GM18505 (cell line): ENCODE measurements at regions not wholly inside any gene's neighbourhood (a gene's known extent, or its start where the extent isn't known, plus 50 kb on each side); places are given as distances from the start of the nearest gene placed in this dataset.

Experiments used
- ATAC-seq: cut with Tn5 transposase; IDR thresholded peaks from one replicate; pipeline ENCODE4 v1.9.1; 2021; ENCODE audit not compliant: unreplicated experiment
- POLR2A ChIP-seq: IDR thresholded peaks from 4 replicates; pipeline ENCODE4 v1.6.1; 2011; ENCODE audit warnings: borderline replicate concordance; ENCODE audit not compliant: insufficient read depth, insufficient read length; ENCODE audit errors: extremely low read depth

- no peak for TF ChIP-seq POLR2A
Observed at GRCh38 chr16:60304066-60304465, 1570.0 kb upstream of the GOT2 start.

GRCh38 chr16:60302676-60303075, 1568.6 kb upstream of the GOT2 start:
- no peak for TF ChIP-seq POLR2A
- no peak for ATAC-seq

More at GRCh38 chr16:60304066-60304465, 1570.0 kb upstream of the GOT2 start:
- no peak for ATAC-seq

DNA sequence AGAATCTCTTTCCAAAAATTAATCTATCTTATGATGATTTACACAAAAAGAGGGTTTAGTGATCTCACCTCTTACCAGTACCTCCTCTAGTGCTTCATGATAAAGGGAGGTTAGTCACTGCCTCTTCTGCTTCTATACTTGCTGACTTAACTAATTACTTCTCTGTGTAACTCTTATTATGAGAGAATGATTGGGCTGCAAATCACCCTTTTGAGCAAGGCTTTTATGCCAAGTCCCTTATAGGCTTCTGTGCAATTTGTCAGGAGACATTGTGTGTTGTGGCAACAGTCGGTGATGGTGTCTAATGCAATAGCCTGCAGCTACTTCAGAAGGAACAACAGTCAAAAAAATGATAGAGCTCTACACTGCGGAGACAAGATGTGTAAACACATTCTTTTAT, 1568.1 kb upstream of the GOT2 start:
- ATAC-seq: no peak
- no peak for TF ChIP-seq POLR2A

DNA sequence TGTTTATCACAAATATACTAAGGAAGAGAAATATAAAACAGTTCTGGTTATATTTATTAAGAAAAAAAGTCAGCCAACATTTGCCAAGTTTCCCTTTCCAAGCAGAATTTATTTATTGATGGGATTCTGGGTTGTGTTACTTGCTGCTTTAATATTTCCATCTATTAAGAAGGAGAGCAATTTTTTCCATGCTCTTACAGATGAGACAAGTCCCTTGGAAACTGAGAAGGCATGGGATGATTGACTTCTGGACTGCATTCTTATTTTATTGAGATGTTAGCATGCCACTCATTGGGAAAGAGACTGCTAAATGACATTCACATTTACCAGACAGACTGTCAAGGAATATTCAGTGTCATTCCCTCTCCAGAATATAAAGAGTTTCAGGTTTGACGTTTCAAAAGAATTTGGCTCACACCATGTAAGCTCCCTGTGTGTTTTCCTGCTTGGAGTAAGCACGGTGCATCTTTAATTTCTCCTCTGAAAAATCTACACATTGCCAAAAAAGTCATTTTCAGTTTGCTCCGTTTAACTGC, 1565.2 kb upstream of the GOT2 start:
- no peak for TF ChIP-seq POLR2A
- no peak for ATAC-seq

- no peak for ATAC-seq
- no peak for TF ChIP-seq POLR2A
Observed at GRCh38 chr16:60295451-60295850, 1561.3 kb upstream of the GOT2 start.

- no peak for ATAC-seq
- TF ChIP-seq POLR2A: no peak
Observed at GRCh38 chr16:60285794-60286193, 1551.7 kb upstream of the GOT2 start.

- ATAC-seq: no peak
- no peak for TF ChIP-seq POLR2A
Observed at GRCh38 chr16:60279061-60279665, 1545.0 kb upstream of the GOT2 start.

DNA sequence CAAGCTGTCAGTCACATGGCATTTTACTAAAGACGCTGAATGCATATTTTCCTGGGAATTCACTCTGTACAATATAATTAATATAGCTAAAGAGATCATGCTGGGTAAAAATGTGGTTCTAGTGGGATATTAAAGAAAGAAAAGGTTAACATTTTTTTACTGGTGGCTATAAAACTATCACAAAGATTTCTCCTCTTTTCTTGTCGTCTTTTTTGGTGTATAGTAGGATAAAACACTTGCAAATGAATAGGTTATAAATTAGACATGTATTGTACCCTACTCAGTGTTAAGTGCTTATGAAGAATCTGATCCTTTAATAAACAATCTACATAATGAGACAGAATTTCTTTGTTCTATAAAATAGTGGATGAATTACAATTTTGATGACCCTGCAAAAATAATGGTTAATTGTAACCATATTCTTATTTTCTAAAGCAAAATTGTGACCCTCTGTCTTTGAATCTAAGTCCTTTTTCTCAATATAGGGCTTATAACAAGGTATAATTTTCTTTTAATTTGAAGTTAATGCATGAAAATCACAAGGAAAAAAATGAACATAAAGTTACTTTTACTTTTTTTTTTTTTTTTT, 1540.4 kb upstream of the GOT2 start:
- TF ChIP-seq POLR2A: no peak
- no peak for ATAC-seq

DNA sequence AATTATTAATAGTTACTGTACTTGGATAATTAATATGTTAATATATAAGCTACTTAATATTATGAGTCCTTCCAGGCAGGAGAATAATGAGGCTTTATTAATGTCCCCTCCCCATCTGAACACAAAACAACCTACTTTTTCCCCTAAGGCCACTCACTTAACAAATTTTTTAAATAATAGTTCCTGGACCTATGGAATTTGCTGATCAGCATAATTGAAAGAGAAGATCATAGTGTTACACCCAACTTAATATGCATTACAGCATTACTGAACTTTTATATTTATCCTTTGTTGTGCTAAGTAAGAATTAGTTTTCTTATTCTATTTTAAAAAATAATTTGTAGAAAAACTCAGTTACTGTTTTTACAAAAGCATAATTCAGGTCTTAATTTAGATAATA, 1537.7 kb upstream of the GOT2 start:
- no peak for ATAC-seq
- TF ChIP-seq POLR2A: no peak

DNA sequence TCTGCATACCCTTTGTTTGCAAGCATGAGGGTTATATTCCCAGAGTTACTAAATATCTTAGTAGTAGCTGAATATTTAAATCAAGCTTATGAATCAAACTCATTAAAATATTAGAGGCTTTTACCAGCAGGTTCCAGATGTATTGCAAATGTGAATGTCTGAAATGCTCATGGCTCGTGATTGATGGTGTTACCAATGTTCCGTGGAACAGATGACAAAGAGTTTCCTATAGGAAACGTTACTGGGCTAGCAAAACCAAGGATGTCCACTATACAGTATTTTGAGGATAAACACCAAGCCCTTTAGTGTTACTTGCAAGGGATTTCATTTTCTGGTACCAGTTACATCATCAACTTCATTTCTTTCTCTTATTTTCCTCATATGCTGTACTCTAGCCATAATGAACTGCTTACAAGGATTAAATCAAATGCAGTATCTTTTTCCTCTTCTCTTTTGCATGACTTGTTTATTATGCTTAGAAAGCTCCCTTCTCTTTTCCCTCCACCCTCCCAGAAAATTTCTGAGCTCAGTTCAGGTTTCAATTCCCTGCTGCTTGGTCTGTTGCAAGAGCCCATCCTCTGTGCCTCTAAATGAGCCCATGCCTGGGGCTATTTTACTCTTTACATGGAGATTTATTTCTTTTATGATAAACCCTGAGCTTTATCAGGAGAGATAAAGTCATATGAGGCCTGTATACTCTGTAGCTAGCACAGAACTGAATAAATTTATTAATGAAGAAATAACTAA, 1537.1 kb upstream of the GOT2 start:
- no peak for TF ChIP-seq POLR2A
- no peak for ATAC-seq

GRCh38 chr16:60261425-60261824, 1527.3 kb upstream of the GOT2 start:
- TF ChIP-seq POLR2A: no peak
- ATAC-seq: no peak

GRCh38 chr16:60259956-60260355, 1525.8 kb upstream of the GOT2 start:
- no peak for ATAC-seq
- TF ChIP-seq POLR2A: no peak

- ATAC-seq: no peak
Observed at GRCh38 chr16:60246086-60246485, 1512.0 kb upstream of the GOT2 start.

GRCh38 chr16:60241671-60242070, 1507.6 kb upstream of the GOT2 start:
- ATAC-seq: no peak

More at GRCh38 chr16:60246086-60246485, 1512.0 kb upstream of the GOT2 start:
- no peak for TF ChIP-seq POLR2A

More at GRCh38 chr16:60241671-60242070, 1507.6 kb upstream of the GOT2 start:
- no peak for TF ChIP-seq POLR2A
